Stimulated activated CD8-positive, alpha-beta memory T cell treated with anti-CD3 and anti-CD28 coated beads, Interleukin-12 subunit alpha, Interleukin-12 subunit beta, amount 100 ng/mL, for 1 hour (primary cell): ENCODE measurements at regions not wholly inside any gene's neighbourhood (a gene's known extent, or its start where the extent isn't known, plus 50 kb on each side); places are given as distances from the start of the nearest gene placed in this dataset.
"Not testable (repeated sequence)": the region's sequence is repeated elsewhere in the genome, so short reads cannot be mapped to it uniquely, and the experiment has no call there.

Experiments used
- DNase-seq: peaks from one replicate; pipeline ENCODE4 v3.0.0-alpha.2; 2020; ENCODE audit warnings: low read depth

DNA sequence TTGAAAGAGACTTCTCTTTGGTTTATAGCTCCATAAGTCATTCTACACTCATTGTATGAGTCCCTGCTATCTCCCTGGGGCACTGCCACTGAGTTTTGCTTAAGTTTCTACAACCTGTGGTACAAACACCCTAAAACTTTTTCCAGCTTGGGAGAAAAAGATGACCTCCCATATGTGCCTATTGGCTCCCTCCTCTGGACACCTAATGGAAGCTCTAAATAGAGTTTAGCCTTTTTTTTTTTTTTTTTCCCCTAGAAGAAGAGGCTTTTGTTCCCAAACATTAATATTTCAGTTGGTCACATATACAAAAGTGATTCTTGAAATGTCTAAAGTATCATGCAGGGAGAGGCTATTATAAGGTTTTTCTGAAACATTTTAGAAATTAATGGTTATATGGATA lies 547.2 kb upstream of the TMEFF2 start:
- no peak for DNase-seq

DNA sequence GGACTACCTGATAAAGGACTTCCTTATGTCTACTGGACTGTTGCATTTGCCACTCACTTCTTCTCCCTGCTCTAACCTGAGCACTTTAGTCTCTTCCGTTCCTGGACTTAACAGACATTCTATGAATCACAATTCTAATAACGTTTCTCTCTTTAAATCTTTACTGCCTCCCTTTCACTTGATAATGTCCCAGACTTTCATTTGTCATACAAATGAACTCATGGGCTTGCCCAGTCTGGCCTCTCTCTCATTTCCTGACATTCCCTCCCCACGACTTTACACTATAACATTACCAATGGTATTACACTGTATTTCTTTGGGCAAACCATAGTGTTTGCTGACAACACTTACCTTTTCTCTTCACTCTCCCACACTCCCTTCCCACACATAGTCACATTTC lies 540.7 kb upstream of the TMEFF2 start:
- DNase-seq: no peak

GRCh38 chr2:192729369-192729768 lies 534.6 kb upstream of the TMEFF2 start:
- DNase-seq: no peak

DNA sequence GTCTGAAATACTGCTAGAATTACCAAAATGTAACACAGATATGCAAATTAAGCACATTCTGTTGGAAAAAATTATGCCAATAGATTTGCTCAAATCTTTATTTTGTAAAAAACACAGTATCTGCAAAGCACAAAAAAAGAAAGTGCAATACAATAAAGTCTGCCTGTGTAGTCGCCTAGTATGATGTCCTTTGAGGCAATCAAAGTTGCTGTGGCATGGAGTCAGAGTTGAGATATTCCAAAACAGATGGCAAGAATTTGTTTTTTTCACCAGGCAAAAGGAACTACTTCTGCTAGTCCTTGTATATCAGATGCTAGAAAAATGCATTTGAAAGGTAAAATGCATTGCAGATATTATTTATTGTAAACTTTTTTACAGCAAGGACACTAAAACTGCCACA lies 531.3 kb upstream of the TMEFF2 start:
- no peak for DNase-seq

DNA sequence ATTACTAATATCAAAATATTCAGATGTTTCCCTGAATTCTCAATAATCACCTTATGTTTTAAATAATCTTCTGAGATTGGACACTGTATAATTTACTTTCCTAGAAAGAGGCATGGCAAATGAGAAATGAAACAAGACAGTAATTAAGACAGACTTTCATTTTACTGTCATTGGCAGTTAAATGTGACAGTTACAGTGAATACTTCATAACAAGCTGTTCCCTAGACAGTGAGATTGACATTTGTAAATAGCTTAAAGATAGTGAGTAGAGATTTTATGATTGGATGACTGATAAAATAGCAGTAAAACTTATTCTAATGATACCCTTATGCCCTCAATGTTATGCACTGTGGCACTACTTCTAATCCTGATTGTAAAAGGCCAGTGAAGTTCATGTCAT lies 524.9 kb upstream of the TMEFF2 start:
- DNase-seq: no peak

DNA sequence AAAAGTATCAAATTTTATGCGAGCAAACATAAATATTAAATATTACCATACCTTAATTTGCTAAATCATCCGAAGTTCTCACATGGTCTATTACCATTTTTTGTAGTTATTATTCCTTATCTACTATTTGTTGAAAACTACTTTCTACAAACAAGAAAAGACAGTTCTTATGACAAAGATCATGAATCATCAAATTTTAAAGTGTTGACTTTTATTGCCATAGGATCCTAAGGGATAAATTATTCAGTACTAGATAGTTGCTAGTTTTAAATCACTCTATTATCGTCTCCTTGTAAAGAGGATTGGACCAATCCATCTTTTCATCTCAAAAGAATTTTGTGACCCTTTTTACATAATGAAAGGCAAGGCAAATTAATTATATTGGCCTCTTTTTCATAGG lies 523.6 kb upstream of the TMEFF2 start:
- DNase-seq: no peak

DNA sequence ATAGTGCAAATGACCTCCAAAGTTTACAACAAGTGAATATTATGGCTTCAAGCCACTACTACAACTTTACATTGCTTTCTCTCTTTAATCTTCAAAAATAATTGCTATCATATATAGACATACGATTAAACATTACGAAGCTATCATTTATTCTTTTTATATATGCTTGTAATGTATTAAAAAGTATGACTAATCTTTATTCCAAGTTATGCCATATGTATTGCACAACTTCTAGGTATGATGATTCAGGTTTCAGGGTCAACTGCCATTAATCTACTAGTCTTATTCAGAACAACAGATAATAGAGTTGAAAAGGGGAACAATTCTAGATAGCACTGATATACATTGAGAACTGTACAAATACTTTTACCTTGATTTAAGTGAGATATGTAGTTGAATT lies 506.2 kb upstream of the TMEFF2 start:
- DNase-seq: no peak

GRCh38 chr2:192697880-192698279 lies 503.1 kb upstream of the TMEFF2 start:
- no peak for DNase-seq

GRCh38 chr2:192696857-192697256 lies 502.1 kb upstream of the TMEFF2 start:
- no peak for DNase-seq

DNA sequence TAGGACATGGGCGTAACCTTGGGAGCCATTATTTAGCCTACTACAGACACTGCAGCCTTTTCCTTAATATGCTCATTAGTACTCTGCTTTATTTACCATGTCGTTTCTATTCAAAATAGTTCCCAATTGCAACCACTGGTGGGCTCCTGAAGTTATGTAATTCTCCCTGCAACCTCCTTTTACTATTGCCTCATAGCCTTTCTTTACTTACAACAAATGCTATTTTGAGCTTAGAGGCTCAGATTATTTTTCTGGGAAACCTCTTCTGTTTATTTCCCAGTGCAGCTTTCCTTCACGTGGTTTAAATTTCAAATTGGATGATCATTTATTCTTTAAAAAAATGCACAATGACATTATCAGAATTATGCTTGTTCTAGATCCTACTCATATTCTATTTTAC lies 492.3 kb upstream of the TMEFF2 start:
- DNase-seq: no peak

DNA sequence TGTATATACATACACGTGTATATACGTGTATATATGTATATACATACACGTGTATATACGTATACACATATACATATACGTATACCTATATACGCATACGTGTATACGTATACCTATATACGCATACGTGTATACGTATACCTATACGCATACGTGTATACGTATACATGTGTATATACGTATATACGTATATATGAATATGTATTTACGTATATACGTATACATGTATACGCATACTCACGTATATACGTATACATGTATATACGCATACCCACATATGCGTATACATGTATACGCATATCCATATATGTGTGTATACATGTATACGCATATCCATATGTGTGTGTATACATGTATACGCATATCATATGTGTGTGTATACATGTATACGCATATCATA lies 487.8 kb upstream of the TMEFF2 start:
- DNase-seq: not testable (repeated sequence)

- DNase-seq: no peak
Measured at GRCh38 chr2:192675681-192676080, 480.9 kb upstream of the TMEFF2 start.

DNA sequence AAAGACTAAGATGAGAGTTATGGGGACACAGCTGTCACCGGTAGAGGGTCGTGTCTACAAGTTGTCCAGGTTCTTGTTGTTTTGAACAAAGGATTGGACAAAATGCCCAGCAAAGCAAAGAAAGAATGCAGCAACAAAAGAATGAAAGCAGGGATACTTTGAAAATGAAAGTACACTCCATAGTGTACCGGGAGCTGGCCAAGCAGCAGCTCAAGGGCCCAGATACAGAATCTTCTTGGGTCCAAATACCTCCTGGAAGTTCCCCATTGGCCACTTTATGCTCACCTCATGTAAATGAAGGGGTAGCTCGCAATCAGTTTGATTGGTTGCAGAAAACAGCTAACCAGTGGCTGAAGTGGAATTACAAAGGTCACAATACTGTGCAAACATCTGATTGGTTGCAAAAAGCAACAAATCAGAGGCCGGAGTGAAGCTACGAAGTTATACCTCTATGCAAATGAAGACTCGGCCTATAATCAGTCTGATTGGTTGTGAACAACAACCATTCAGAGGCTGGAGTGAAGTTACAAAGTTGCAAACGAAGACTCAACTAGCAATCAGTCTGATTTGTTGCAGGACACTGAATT lies 474.9 kb upstream of the TMEFF2 start:
- DNase-seq: no peak

DNA sequence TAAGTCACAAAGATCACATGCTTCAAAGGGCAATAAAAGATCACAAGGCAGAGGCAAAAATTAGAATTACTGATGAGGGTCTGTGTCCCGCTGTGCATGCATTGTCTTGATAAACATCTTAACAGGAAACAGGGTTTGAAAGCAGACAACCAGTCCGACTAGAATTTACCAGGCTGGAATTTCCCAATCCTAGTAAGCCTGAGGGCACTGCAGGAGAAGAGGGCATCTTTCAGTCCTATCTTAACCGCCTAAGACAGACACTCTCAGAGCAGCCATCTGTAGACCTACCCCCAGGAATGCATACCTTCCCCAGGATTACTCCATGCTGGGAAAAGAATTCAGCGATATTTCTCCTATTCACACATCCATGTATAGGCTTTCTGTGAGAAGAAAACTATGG lies 465.8 kb upstream of the TMEFF2 start:
- not testable (repeated sequence) for DNase-seq

DNA sequence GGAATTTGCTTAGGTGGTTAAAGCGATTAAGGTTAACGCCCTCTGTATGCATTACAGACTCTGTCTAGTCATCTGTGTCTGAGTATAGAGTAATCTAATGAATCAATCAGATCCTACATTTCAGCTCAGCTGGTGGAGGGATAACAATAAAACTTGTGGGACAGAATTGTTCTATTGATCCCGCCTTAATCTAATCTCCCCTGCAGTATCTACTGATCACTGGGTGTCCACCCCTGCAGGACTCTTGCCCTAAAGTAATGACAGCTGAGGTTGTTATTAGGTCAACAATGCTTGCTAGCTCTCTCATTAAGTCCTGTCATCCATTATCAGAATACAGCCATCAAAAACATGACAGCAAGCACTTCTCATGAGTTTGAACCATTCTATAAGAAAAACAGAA lies 462.6 kb upstream of the TMEFF2 start:
- DNase-seq: no peak

GRCh38 chr2:192655916-192656315 lies 461.2 kb upstream of the TMEFF2 start:
- DNase-seq: no peak

GRCh38 chr2:192645811-192646598 lies 451.3 kb upstream of the TMEFF2 start:
- no peak for DNase-seq

DNA sequence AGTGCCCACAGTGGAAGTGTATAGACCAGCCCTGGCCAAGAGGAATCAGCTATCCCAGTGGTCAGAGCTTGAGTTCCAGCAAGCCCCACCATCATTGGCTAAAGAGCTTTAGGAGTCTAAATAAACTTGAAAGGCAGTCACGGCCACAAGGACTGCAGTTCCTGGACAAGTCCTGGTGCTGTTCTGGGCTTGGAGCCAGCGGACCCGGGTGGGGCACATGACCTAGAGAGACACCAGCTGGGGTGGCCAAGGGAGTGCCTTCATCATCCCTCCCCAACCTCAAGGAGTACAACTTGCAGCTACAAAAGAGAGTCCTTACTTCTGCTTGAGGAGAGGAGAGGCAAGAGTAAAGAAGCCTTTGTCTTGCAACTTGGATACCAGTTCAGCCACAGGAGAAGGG lies 439.8 kb upstream of the TMEFF2 start:
- DNase-seq: no peak

- DNase-seq: no peak
Measured at GRCh38 chr2:192628017-192628416, 433.3 kb upstream of the TMEFF2 start.

DNA sequence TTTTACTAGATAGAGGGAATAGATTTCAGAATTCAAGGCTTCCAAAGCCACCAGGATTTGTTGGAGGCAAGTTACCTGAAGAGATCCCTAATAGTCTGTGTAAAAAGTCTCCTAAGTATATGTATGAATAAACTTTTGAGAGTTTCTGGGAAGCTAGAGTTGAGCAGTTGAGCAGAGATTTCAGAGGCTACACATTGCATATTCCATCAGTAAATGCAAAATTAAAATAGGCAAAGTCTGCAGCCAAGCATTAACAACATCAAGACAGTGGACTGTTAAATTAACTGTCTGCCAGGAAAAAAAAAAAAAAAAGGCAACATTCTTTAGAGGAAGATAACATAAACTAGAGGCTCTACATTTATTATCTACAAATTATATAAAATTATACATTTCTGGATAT lies 420.4 kb upstream of the TMEFF2 start:
- DNase-seq: no peak

DNA sequence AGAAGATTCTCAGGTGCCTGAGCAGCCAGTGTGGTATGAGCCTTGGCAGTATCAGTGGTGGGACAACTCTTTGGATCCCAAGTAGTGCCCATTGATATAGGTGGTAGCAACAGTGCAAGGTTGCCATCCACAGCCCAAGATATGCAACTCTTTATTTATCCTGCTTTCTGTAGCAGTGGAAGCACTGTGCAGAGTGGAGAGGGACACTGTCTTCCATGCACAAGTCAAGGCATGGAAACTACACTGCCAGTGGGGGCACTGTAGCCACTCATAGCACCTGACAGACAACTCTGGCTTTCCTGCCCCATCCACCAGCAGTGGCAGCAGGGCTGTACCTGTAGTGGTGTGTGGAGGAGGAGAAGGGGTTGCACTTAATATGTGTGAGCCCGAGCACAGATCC lies 409.6 kb upstream of the TMEFF2 start:
- no peak for DNase-seq

DNA sequence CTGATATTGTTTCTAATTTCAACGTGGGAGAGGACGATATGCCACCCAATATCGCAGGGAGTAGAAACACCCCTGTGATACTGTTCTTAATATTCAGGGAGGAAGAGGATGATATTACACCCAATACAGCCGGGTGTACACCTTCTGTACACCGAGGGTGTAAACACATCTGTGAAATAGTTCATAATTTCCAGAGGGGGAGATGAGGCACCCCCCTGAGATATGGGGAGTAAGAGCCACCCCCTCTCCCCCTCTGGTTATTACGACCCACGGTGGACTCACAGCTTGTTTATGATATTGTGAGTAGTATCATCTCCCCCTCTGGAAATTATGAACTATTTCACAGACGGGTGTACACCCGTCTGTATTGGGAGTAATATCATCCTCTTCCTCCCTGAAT lies 403.9 kb upstream of the TMEFF2 start:
- not testable (repeated sequence) for DNase-seq

DNA sequence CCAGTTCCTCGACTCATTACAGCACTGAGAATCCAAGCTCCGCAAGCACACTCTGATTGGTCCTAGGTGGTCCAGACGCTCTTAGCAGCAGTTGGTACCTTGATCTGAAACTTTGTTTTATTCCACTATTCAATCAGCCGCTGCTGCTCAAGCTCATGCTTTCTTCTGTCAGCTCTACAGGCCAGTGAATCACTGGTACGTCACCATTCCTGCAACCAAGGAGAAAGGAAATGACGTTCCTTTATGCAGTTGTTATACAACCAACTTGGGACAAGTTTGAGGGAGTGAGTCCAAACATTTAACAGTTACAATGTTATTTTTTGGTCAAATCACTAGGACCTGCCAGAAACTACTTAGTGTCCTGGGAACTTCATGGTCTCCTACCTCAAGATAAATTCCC lies 398.8 kb upstream of the TMEFF2 start:
- no peak for DNase-seq

- no peak for DNase-seq
Measured at GRCh38 chr2:192591617-192592016, 396.9 kb upstream of the TMEFF2 start.
